ENCODE measurements at regions not wholly inside any gene's neighbourhood (a gene's known extent, or its start where the extent isn't known, plus 50 kb on each side); places are given as distances from the start of the nearest gene placed in this dataset.

DNA sequence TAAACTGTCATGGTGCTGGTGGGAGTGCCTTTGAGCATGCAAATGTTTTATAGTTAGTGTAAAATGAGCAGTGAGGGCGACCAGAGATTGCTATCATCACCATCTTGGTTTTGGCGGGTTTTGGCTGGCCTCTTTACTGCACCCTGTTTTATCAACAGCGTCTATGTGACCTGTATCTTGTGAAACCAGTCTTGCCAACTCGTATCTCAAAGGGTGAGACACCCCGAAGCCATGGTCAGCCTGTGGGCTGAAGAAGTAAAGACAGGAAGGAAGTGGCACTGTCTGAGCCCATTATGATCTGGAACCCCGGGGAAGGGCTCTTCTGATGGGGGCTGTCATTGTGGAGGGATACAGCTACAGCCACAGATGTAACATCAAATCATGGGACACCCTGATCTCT is 81.5 kb upstream of the FAM216B start:
- H3K4me1 ChIP-seq (replicated peaks; ENCODE audit: insufficient read depth): peaks cover 15% of the 10 kb centered on the region
- DNase-seq: no peak
- no peaks in the 10 kb centered on the region for H3K79me2 ChIP-seq (ENCODE audit: low read depth)
- H3K27me3 ChIP-seq (ENCODE audit: insufficient read depth, low read depth): no peaks in the 10 kb centered on the region
- ChIA-PET CTCF (interaction anchor here (0.7 kb wide), 1 partner anchor 112 kb away, joined by 3 read pairs; no protein-coding TSS in a partner anchor), POLR2A (ENCODE audit: unreplicated experiment) (no interaction called here)
- H3K9me3 ChIP-seq (ENCODE audit: insufficient read depth, low read depth): no peaks in the 10 kb centered on the region
- TF ChIP-seq, protein P1, sequence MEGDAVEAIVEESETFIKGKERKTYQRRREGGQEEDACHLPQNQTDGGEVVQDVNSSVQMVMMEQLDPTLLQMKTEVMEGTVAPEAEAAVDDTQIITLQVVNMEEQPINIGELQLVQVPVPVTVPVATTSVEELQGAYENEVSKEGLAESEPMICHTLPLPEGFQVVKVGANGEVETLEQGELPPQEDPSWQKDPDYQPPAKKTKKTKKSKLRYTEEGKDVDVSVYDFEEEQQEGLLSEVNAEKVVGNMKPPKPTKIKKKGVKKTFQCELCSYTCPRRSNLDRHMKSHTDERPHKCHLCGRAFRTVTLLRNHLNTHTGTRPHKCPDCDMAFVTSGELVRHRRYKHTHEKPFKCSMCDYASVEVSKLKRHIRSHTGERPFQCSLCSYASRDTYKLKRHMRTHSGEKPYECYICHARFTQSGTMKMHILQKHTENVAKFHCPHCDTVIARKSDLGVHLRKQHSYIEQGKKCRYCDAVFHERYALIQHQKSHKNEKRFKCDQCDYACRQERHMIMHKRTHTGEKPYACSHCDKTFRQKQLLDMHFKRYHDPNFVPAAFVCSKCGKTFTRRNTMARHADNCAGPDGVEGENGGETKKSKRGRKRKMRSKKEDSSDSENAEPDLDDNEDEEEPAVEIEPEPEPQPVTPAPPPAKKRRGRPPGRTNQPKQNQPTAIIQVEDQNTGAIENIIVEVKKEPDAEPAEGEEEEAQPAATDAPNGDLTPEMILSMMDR (conservative IDR thresholded peaks at IDR 0.05): no peak
- no peak for TF ChIP-seq EZH2 (IDR thresholded peaks at IDR 0.05; ENCODE audit: low read depth)
- no peak overlapping the region for H2AFZ ChIP-seq
- H3K4me2 ChIP-seq: no peak overlapping the region
- no peaks in the 10 kb centered on the region for H3K9me2 ChIP-seq (ENCODE audit: insufficient read depth)
- BruUV-seq (replicated peaks): no TSS peak
- no peaks in the 10 kb centered on the region for H3K36me3 ChIP-seq (ENCODE audit: low read depth)
- no peak overlapping the region for H3K4me3 ChIP-seq
- intact Hi-C loops (cut with micrococcal nuclease; ENCODE audit: unreplicated experiment): no loop called here
- H4K20me1 ChIP-seq (ENCODE audit: insufficient read depth): no peaks in the 10 kb centered on the region
- no peaks in the 10 kb centered on the region for H3F3A ChIP-seq (ENCODE audit: insufficient read depth, low read depth)
- H3K27ac ChIP-seq: no peak overlapping the region

DNA sequence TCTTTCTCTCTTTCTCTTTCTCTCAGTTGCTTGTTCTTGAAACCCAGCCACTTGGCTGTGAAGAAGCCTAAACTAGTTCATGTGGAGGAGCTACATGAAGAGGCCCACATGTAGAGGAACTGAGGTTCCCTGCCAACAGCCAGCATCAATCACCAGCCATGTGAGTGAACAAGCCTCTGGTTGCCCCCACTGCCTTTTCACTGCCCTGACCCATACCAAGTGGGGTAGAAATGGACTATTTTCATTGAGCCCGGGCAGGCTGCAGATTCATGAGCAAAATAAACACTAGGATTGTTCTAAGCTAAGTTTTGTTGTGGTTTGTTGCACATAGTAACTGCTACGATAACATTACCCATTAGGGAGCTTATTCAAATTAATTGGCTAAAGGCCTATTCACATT is 78.7 kb upstream of the FAM216B start:
- Histone ChIP-seq H3K36me3 (ENCODE audit: low read depth) (no peaks in the 10 kb centered on the region), H2AFZ (no peak overlapping the region), H3K9me2 (ENCODE audit: insufficient read depth) (no peaks in the 10 kb centered on the region), H3K4me2 (no peak overlapping the region), H3F3A (ENCODE audit: insufficient read depth, low read depth) (no peaks in the 10 kb centered on the region), H3K4me3 (no peak overlapping the region), H3K27me3 (ENCODE audit: insufficient read depth, low read depth) (no peaks in the 10 kb centered on the region), H3K79me2 (ENCODE audit: low read depth) (no peaks in the 10 kb centered on the region), H3K9me3 (ENCODE audit: insufficient read depth, low read depth) (no peaks in the 10 kb centered on the region), H3K27ac (no peak overlapping the region), H4K20me1 (ENCODE audit: insufficient read depth) (no peaks in the 10 kb centered on the region), H3K4me1 (replicated peaks; ENCODE audit: insufficient read depth) (no peaks in the 10 kb centered on the region)
- POLR2A ChIA-PET (ENCODE audit: unreplicated experiment): interaction anchor here (0.7 kb wide), 1 partner anchor 1347 kb away, joined by 3 read pairs; no protein-coding TSS in a partner anchor
- CTCF ChIA-PET: no interaction called here
- intact Hi-C loops (cut with micrococcal nuclease; ENCODE audit: unreplicated experiment): no loop called here
- DNase-seq: no peak
- TF ChIP-seq EZH2 (IDR thresholded peaks at IDR 0.05; ENCODE audit: low read depth): no peak
- TF ChIP-seq, protein P1 (conservative IDR thresholded peaks at IDR 0.05): no peak
- BruUV-seq (replicated peaks): no TSS peak

DNA sequence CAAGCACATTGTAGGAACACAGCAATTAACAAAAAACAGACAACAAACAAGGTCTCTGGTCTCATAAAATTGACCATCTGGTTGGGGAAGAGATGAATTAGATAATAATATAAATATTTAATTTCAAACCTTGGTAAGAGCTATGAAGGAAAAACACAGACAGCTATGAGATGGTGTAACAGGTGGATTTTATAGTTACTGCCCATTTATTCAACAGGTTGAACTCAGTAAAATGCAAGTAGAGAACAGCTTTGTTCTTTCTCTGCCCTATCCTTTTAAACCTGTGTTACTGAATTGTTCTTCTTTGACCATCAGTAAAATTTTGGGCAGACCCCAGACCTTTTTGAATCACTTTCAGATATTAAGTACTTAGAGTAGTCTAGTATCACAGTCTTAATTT is 77.6 kb upstream of the FAM216B start:
- H4K20me1 ChIP-seq (ENCODE audit: insufficient read depth): no peaks in the 10 kb centered on the region
- H2AFZ ChIP-seq: no peak overlapping the region
- no peaks in the 10 kb centered on the region for H3K27me3 ChIP-seq (ENCODE audit: insufficient read depth, low read depth)
- intact Hi-C loops (cut with micrococcal nuclease; ENCODE audit: unreplicated experiment): no loop called here
- no peaks in the 10 kb centered on the region for H3K9me3 ChIP-seq (ENCODE audit: insufficient read depth, low read depth)
- no peaks in the 10 kb centered on the region for H3K9me2 ChIP-seq (ENCODE audit: insufficient read depth)
- H3F3A ChIP-seq (ENCODE audit: insufficient read depth, low read depth): no peaks in the 10 kb centered on the region
- H3K4me3 ChIP-seq: no peak overlapping the region
- H3K79me2 ChIP-seq (ENCODE audit: low read depth): no peaks in the 10 kb centered on the region
- TF ChIP-seq, protein P1 (conservative IDR thresholded peaks at IDR 0.05): no peak
- TF ChIP-seq EZH2 (IDR thresholded peaks at IDR 0.05; ENCODE audit: low read depth): no peak
- no TSS peak for BruUV-seq (replicated peaks)
- no peak for DNase-seq
- no peak overlapping the region for H3K4me2 ChIP-seq
- no peaks in the 10 kb centered on the region for H3K4me1 ChIP-seq (replicated peaks; ENCODE audit: insufficient read depth)
- POLR2A ChIA-PET (ENCODE audit: unreplicated experiment): no interaction called here
- no peak overlapping the region for H3K27ac ChIP-seq
- no peaks in the 10 kb centered on the region for H3K36me3 ChIP-seq (ENCODE audit: low read depth)
- CTCF ChIA-PET: no interaction called here
